Spleen (tissue), 11 donors: ENCODE measurements at regions not wholly inside any gene's neighbourhood (a gene's known extent, or its start where the extent isn't known, plus 50 kb on each side); places are given as distances from the start of the nearest gene placed in this dataset.

Experiments
- DNase-seq: peaks from one replicate; pipeline ENCODE4 v3.0.0-alpha.2; 2020
- H3K27ac ChIP-seq, 8 donors: fragments of 200-600 bp; sonication (generic) in 7 of 8; 1 replicate in 4 of 8; 2 replicates in 4 of 8; pipeline versions ENCODE4 v1.5.0 to v1.8.0; 2016 to 2021; ENCODE audit warnings: inconsistent platforms in 4 of 8, mild to moderate bottlenecking in 4 of 8, moderate library complexity in 1 of 8
- H3K27me3 ChIP-seq, 7 donors: fragments of 200-600 bp; sonication (generic) in 6 of 7; replicated peaks in 1 of 7; 1 replicate in 4 of 7; 2 replicates in 3 of 7; pipeline versions ENCODE4 v1.5.0 to v1.8.0; 2016 to 2021; ENCODE audit warnings: inconsistent platforms in 3 of 7, mild to moderate bottlenecking in 1 of 7
- H3K36me3 ChIP-seq, 6 donors: fragments of 200-600 bp; sonication (generic) in 5 of 6; 1 replicate in 4 of 6; 2 replicates in 2 of 6; pipeline versions ENCODE4 v1.5.0 to v1.8.0; 2016 to 2021; ENCODE audit warnings: inconsistent platforms in 2 of 6
- H3K4me1 ChIP-seq, 6 donors: fragments of 200-600 bp; sonication (generic) in 5 of 6; 1 replicate in 3 of 6; 2 replicates in 3 of 6; pipeline versions ENCODE4 v1.5.0 to v1.8.0; 2016 to 2021; ENCODE audit warnings: inconsistent platforms in 3 of 6
- H3K4me3 ChIP-seq, 8 donors: fragments of 200-600 bp; sonication (generic) in 7 of 8; 1 replicate in 4 of 8; 2 replicates in 4 of 8; pipeline versions ENCODE4 v1.5.0 to v1.8.0; 2016 to 2021; ENCODE audit warnings: inconsistent platforms in 4 of 8, mild to moderate bottlenecking in 4 of 8, moderate library complexity in 2 of 8
- H3K9me3 ChIP-seq, 8 donors: fragments of 200-600 bp; sonication (generic) in 7 of 8; 1 replicate in 4 of 8; 2 replicates in 4 of 8; pipeline versions ENCODE4 v1.5.0 to v1.8.0; 2016 to 2021; ENCODE audit warnings: inconsistent platforms in 4 of 8
- CTCF ChIP-seq, 11 experiments: fragments of 200-600 bp in 7 of 11; fragments of 450-650 bp in 4 of 11; sonication (generic) in 4 of 11; IDR thresholded peaks in 8 of 11; conservative IDR thresholded peaks in 3 of 11; 1 replicate in 7 of 11; 2 replicates in 4 of 11; pipeline versions ENCODE4 v1.4.0 to v1.8.0; 2016 to 2021; ENCODE audit warnings: antibody characterized with exemption in 11 of 11, inconsistent platforms in 4 of 11, mild to moderate bottlenecking in 1 of 11
- POLR2A ChIP-seq, 3 donors: fragments of 450-650 bp; IDR thresholded peaks; one replicate each; pipeline ENCODE4 v1.5.1; 2017; ENCODE audit warnings: antibody characterized with exemption in 3 of 3, mild to moderate bottlenecking in 1 of 3
- POLR2AphosphoS5 ChIP-seq, 3 donors: sonication (generic); formaldehyde crosslinking; IDR thresholded peaks; one replicate each; pipeline ENCODE4 v1.5.1; 2017; ENCODE audit warnings: antibody characterized with exemption in 3 of 3
- WGBS, 5 donors: extraction: QIAGEN DNeasy Blood & Tissue Kit in 3 of 5; methylation state at CpG; one replicate each; pipeline versions ENCODE4 v1.1.5 to v1.1.7; 2013 to 2018; 5-methylcytosine and 5-hydroxymethylcytosine counted together
- intact Hi-C: fragments of 100-400 bp; cut with DNase I; formaldehyde crosslinking; loops from one replicate; pipeline ENCODE4 v1.15.0; 2023; ENCODE audit warnings: low total_unique reads
- donor health status: healthy with polysubstance abuse.
- donor health status: DM: no; HTN: no; CAD: no; lungs with moderate emphysema.
- donor health status: DM: no; HTN: no; CAD: no.
- donor health status: Bipolar disorder and iron deficiency.
- donor health status: healthy.
- donor health status: DM: no; HTN: no; CAD: no.
- donor health status: DM: yes; HTN: yes; CAD: no.

- TF ChIP-seq CTCF (IDR thresholded peaks at IDR 0.05 in 8 of 11, conservative IDR thresholded peaks at IDR 0.05 in 3 of 11) (no peak), POLR2A (IDR thresholded peaks at IDR 0.05) (no peak), POLR2AphosphoS5 (IDR thresholded peaks at IDR 0.05) (no peak)
- Histone ChIP-seq H3K4me3 (no peak overlapping the region), H3K27ac (no peak overlapping the region), H3K27me3 (no peaks in the 10 kb centered on the region), H3K36me3 (no peaks in the 10 kb centered on the region), H3K9me3 (peaks cover 0 to 41% (median 26%) of the 10 kb centered on the region in 8 donors), H3K4me1 (no peaks in the 10 kb centered on the region)
- WGBS, 5 donors, result 0 to 37% (median 0%) methylated on average over 1 of the region's 1 CpG
- intact Hi-C loops, result no loop called here
- DNase-seq, result no peak
Observed at GRCh38 chr12:71356569-71356968, 83.0 kb upstream of the LGR5 start.

GRCh38 chr12:71354871-71355270 lies 84.7 kb upstream of the LGR5 start:
- DNase-seq, result no peak
- 29 to 65% (median 34%) methylated on average over 2 of the region's 2 CpGs for WGBS, 5 donors
- no peak for TF ChIP-seq CTCF (IDR thresholded peaks at IDR 0.05 in 8 of 11, conservative IDR thresholded peaks at IDR 0.05 in 3 of 11)
- no peak for TF ChIP-seq POLR2A (IDR thresholded peaks at IDR 0.05)
- no peak for TF ChIP-seq POLR2AphosphoS5 (IDR thresholded peaks at IDR 0.05)
- intact Hi-C loops, result no loop called here
- Histone ChIP-seq H3K27ac (no peak overlapping the region), H3K4me1 (no peaks in the 10 kb centered on the region), H3K9me3 (peaks cover 0 to 24% (median 11%) of the 10 kb centered on the region in 8 donors), H3K27me3 (no peaks in the 10 kb centered on the region), H3K4me3 (no peak overlapping the region), H3K36me3 (no peaks in the 10 kb centered on the region)

GRCh38 chr12:71353607-71354006 lies 86.0 kb upstream of the LGR5 start:
- Histone ChIP-seq H3K36me3 (no peaks in the 10 kb centered on the region), H3K27me3 (no peaks in the 10 kb centered on the region), H3K4me3 (no peak overlapping the region), H3K4me1 (no peaks in the 10 kb centered on the region), H3K9me3 (peaks cover 0 to 11% (median 0%) of the 10 kb centered on the region in 8 donors), H3K27ac (no peak overlapping the region)
- WGBS, 5 donors, result 66 to 97% (median 74%) methylated on average over 2 of the region's 2 CpGs
- intact Hi-C loops, result no loop called here
- no peak for DNase-seq
- no peak for TF ChIP-seq POLR2AphosphoS5 (IDR thresholded peaks at IDR 0.05)
- no peak for TF ChIP-seq POLR2A (IDR thresholded peaks at IDR 0.05)
- no peak for TF ChIP-seq CTCF (IDR thresholded peaks at IDR 0.05 in 8 of 11, conservative IDR thresholded peaks at IDR 0.05 in 3 of 11)

DNA sequence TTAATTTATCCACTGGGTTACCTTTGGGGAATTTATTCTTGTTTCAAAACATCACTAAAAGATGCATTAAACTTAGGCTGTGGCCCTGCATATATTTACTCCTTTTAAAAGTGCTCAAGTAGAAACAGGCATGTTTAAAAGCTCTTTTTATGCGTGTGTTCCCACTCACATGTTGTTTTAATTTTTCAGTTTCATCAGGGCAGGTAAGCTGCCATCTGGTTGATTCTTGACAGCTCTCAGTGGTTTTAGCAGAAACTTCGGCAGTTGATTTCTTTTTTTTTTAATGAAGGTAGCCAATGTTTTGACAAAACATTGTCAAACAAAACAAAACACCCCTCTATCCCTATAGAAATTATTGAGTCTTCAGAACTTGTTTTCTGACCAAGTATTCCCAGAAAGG lies 89.6 kb upstream of the LGR5 start:
- Histone ChIP-seq H3K27ac (no peak overlapping the region), H3K4me3 (no peak overlapping the region), H3K36me3 (no peaks in the 10 kb centered on the region), H3K4me1 (no peaks in the 10 kb centered on the region), H3K9me3 (no peaks in the 10 kb centered on the region), H3K27me3 (no peaks in the 10 kb centered on the region)
- 83 to 93% (median 87%) methylated on average over 2 of the region's 2 CpGs for WGBS, 5 donors
- DNase-seq, result no peak
- no peak for TF ChIP-seq POLR2A (IDR thresholded peaks at IDR 0.05)
- no peak for TF ChIP-seq CTCF (IDR thresholded peaks at IDR 0.05 in 8 of 11, conservative IDR thresholded peaks at IDR 0.05 in 3 of 11)
- no peak for TF ChIP-seq POLR2AphosphoS5 (IDR thresholded peaks at IDR 0.05)
- intact Hi-C loops, result no loop called here
